ENCODE measurements at regions not wholly inside any gene's neighbourhood (a gene's known extent, or its start where the extent isn't known, plus 50 kb on each side); places are given as distances from the start of the nearest gene placed in this dataset.

- ATAC-seq (no peak), DNase-seq (ENCODE audit: low read depth, low spot score) (no peak)
- Histone ChIP-seq H3K36me3 (ENCODE audit: control insufficient read depth in 1 of 2, insufficient read depth in 2 of 2, low read length in 2 of 2) (no peaks in the 10 kb centered on the region), H4K20me1 (ENCODE audit: insufficient read depth) (no peaks in the 10 kb centered on the region), H3K4me3 (replicated peaks in 1 of 2; ENCODE audit: low read depth in 1 of 2, low read length in 2 of 2) (no peak overlapping the region), H3K79me2 (ENCODE audit: insufficient read depth, low read length) (no peaks in the 10 kb centered on the region), H3K4me1 (ENCODE audit: control insufficient read depth in 1 of 2, insufficient read depth in 2 of 2, low read length in 2 of 2) (no peaks in the 10 kb centered on the region), H3K9me3 (ENCODE audit: control insufficient read depth in 1 of 2, insufficient read depth in 1 of 2, low read depth in 1 of 2, low read length in 2 of 2) (no peaks in the 10 kb centered on the region), H3K9me2 (ENCODE audit: insufficient read depth) (no peaks in the 10 kb centered on the region), H3K27ac (ENCODE audit: low read depth, low read length) (no peak overlapping the region), H3K9ac (ENCODE audit: low read length) (no peak overlapping the region), H3K4me2 (ENCODE audit: low read length) (no peak overlapping the region), H3K27me3 (ENCODE audit: insufficient read depth, low read length) (peaks cover 28% of the 10 kb centered on the region; the same call in 1 of the 2 replicates), H2AFZ (ENCODE audit: low read depth, low read length, poor library complexity, severe bottlenecking) (no peak overlapping the region)
- POLR2A ChIA-PET: no interaction called here
- CTCF ChIA-PET: no interaction called here
- no peak for TF ChIP-seq YY1 (IDR thresholded peaks at IDR 0.05; ENCODE audit: extremely low read depth, insufficient replicate concordance, low read depth, low read length)
- TF ChIP-seq ELF1 (IDR thresholded peaks at IDR 0.05; ENCODE audit: borderline replicate concordance, low read depth): no peak
- TF ChIP-seq SIN3A (IDR thresholded peaks at IDR 0.05; ENCODE audit: low read depth): no peak
- TF ChIP-seq CTCF (IDR thresholded peaks at IDR 0.05 in 2 of 3, conservative IDR thresholded peaks at IDR 0.05 in 1 of 3; ENCODE audit: borderline replicate concordance in 1 of 3, insufficient read depth in 1 of 3, low read depth in 2 of 3, low read length in 2 of 3): no peak
- TF ChIP-seq CBX3 (IDR thresholded peaks at IDR 0.05; ENCODE audit: low read depth): no peak
- RAD21 ChIA-PET (ENCODE audit: low non-redundant PET in 1 of 2, low total read pairs in 2 of 2, uncharacterized antibody in 2 of 2, unreplicated experiment in 2 of 2): no interaction called here
- no TSS peak for BruUV-seq (replicated peaks)
- intact Hi-C loops (cut with micrococcal nuclease): no loop called here
These were observed 330.9 kb downstream of the CXCL12 start for GRCh38 chr10:44054046-44054445.

- H2AFZ ChIP-seq (ENCODE audit: low read depth, low read length, poor library complexity, severe bottlenecking): no peak overlapping the region
- ChIA-PET CTCF (no interaction called here), RAD21 (ENCODE audit: low non-redundant PET in 1 of 2, low total read pairs in 2 of 2, uncharacterized antibody in 2 of 2, unreplicated experiment in 2 of 2) (no interaction called here), POLR2A (no interaction called here)
- H3K4me2 ChIP-seq (ENCODE audit: low read length): no peak overlapping the region
- no peaks in the 10 kb centered on the region for H3K9me3 ChIP-seq (ENCODE audit: control insufficient read depth in 1 of 2, insufficient read depth in 1 of 2, low read depth in 1 of 2, low read length in 2 of 2)
- no peak overlapping the region for H3K9ac ChIP-seq (ENCODE audit: low read length)
- H3K36me3 ChIP-seq (ENCODE audit: control insufficient read depth in 1 of 2, insufficient read depth in 2 of 2, low read length in 2 of 2): no peaks in the 10 kb centered on the region
- no peak overlapping the region for H3K27ac ChIP-seq (ENCODE audit: low read depth, low read length)
- DNase-seq (ENCODE audit: low read depth, low spot score) (no peak), ATAC-seq (no peak)
- H3K4me3 ChIP-seq (replicated peaks in 1 of 2; ENCODE audit: low read depth in 1 of 2, low read length in 2 of 2): no peak overlapping the region
- no peaks in the 10 kb centered on the region for H3K9me2 ChIP-seq (ENCODE audit: insufficient read depth)
- intact Hi-C loops (cut with micrococcal nuclease): no loop called here
- peaks cover 24% of the 10 kb centered on the region; the same call in 1 of the 2 replicates for H3K27me3 ChIP-seq (ENCODE audit: insufficient read depth, low read length)
- BruUV-seq (replicated peaks): no TSS peak
- no peaks in the 10 kb centered on the region for H3K79me2 ChIP-seq (ENCODE audit: insufficient read depth, low read length)
- no peaks in the 10 kb centered on the region for H3K4me1 ChIP-seq (ENCODE audit: control insufficient read depth in 1 of 2, insufficient read depth in 2 of 2, low read length in 2 of 2)
- no peaks in the 10 kb centered on the region for H4K20me1 ChIP-seq (ENCODE audit: insufficient read depth)
- TF ChIP-seq EGR1 (IDR thresholded peaks at IDR 0.05; ENCODE audit: low read depth) (no peak), CTCF (IDR thresholded peaks at IDR 0.05 in 2 of 3, conservative IDR thresholded peaks at IDR 0.05 in 1 of 3; ENCODE audit: borderline replicate concordance in 1 of 3, insufficient read depth in 1 of 3, low read depth in 2 of 3, low read length in 2 of 3) (no peak), ZFX (IDR thresholded peaks at IDR 0.05) (no peak), EZH2phosphoT487 (IDR thresholded peaks at IDR 0.05; ENCODE audit: borderline replicate concordance) (no peak), REST (IDR thresholded peaks at IDR 0.05; ENCODE audit: low read depth) (no peak), SP1 (IDR thresholded peaks at IDR 0.05; ENCODE audit: low read depth) (no peak), FOSL1 (IDR thresholded peaks at IDR 0.05; ENCODE audit: low read depth) (no peak), JUND (IDR thresholded peaks at IDR 0.05) (no peak), MAX (IDR thresholded peaks at IDR 0.05) (no peak), POLR2A (IDR thresholded peaks at IDR 0.05; ENCODE audit: borderline replicate concordance, extremely low read depth, insufficient read depth, insufficient read length) (no peak)
These were observed 331.5 kb downstream of the CXCL12 start for GRCh38 chr10:44053391-44053790.

Measured in HCT116 (cell line).